HG03378 (cell line): ENCODE measurements at regions not wholly inside any gene's neighbourhood (a gene's known extent, or its start where the extent isn't known, plus 50 kb on each side); places are given as distances from the start of the nearest gene placed in this dataset.
"Not testable (repeated sequence)": the region's sequence is repeated elsewhere in the genome, so short reads cannot be mapped to it uniquely, and the experiment has no call there.

Source experiments
- ATAC-seq: cut with Tn5 transposase; IDR thresholded peaks from one replicate; pipeline ENCODE4 v1.9.1; 2021; ENCODE audit warnings: mild to moderate bottlenecking, moderate library complexity; ENCODE audit not compliant: unreplicated experiment

- no peak for ATAC-seq
These were observed 65.6 kb upstream of the USP15 start for GRCh38 chr12:62194616-62195015.

DNA sequence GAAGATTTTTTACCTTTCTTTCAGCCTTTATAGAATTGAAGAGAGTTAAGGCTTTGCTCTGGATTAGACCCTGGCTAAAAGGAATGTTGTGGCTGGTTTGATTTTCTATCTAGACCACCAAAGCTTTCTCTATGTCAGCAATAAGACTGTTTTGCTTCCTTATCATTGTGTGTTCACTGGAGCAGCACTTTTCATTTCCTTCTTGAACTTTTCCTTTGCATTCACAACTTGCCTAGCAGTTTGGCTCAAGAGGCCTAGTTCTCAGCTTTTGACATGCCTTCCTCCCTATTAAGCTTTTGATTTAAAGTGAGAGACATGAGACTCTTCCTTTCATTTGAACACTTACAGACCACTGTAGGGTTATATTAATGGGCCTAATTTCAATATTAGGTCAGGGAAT is 64.1 kb upstream of the USP15 start:
- no peak for ATAC-seq

DNA sequence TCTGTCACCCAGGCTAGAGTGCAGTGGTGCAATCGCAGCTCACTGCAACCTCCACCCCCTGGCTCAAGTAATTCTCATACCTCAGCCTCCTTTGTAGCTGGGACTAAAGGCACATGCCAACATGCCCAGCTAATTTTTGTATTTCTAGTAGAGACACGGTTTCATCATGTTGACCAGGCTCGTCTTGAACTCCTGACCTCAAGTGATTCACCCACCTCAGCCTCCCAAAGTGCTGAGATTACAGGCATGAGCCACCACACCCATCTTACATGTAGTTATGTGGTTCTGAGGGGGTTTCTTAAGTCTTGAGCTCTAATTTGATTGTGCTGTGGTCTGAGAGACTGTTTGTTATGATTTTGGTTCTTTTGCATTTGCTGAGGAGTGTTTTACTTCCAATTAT is 57.3 kb upstream of the USP15 start:
- not testable (repeated sequence) for ATAC-seq

DNA sequence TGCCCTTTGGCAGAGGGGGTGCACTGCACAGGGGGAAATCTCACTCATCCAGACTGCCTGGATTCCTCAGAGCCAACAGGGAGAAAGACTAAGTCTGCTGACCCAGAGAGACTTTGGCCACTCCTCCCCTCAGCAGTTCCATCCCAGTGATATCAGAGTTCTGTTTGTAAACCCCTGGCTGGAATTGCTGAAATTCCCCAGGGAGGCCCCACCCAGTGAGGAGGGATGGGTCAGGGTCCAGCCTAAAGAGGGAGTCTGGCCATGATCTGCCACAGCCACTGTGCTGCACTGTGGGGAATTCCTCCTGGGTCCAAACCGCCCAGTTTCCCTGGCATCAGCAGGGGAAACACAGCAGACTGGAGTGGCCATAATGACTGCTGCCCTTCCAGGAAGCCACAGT is 54.9 kb upstream of the USP15 start:
- ATAC-seq: no peak

DNA sequence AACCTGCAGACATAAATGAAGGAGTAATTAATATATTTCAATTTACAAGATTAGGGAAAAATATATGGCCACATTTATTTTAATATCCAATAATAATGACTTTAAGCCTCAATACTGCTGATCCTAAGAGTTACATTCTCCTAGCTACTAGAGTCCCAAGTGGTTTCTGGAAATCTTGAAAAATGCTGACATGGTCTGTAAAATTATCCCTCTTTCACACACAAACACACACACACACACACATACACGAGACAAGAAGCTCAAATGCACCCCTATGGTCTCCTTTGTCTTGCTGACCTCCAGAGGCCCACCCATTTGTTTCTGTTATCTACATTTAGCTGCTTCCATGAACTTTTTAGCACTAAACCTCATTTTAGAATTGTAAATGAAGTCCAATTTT is 53.0 kb upstream of the USP15 start:
- no peak for ATAC-seq
